ENCODE measurements at regions not wholly inside any gene's neighbourhood (a gene's known extent, or its start where the extent isn't known, plus 50 kb on each side); places are given as distances from the start of the nearest gene placed in this dataset.

DNA sequence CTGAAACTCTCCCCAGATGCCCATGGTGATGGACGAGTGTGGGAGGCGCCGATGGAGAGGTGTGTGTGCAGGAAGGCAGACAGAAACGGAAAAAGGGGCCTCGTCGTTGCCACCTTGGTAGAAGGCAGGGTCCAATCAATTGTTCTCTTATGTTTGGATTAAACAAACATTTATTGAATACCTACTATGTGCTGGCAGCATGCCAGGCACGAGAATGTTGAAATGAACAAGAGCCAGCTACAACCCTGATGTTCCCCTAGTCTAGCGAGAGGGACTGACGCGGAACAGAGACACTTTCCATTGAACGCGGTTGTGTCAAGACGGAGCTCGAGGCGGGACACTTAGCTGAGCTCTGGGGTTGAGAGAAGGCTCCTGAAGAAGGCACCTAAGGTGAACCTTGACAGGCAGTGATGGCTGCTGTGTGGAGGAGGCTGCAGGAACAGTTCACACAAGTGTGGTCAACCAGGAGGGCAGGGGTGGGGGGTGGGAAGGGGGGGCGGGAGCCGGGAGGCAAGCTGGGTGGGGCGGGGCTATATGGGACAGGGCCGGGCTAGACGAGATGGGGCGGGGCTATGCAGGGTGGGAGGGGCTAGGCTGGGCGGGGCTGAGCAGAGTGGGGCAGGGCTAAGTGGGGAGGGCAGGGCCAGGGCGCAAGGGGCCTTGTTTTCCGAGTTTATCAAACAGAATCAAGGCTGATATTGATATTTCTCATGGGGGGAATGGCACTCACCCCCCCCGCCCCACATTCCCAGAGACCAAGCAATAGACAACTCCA, 181.0 kb downstream of the GATA3 start:
- TF ChIP-seq ZBTB7A (IDR thresholded peaks at IDR 0.05; ENCODE audit: low read depth) (no peak), EGR1 (IDR thresholded peaks at IDR 0.05) (no peak), TAF1 (IDR thresholded peaks at IDR 0.05; ENCODE audit: low read depth) (no peak), CREB1 (IDR thresholded peaks at IDR 0.05; ENCODE audit: low read depth) (no peak), CEBPB (IDR thresholded peaks at IDR 0.05) (no peak), TCF12 (IDR thresholded peaks at IDR 0.05; ENCODE audit: low read depth) (no peak), EP300 (IDR thresholded peaks at IDR 0.05; ENCODE audit: borderline replicate concordance) (no peak), MAX (IDR thresholded peaks at IDR 0.05) (no peak), FOXM1 (IDR thresholded peaks at IDR 0.05; ENCODE audit: borderline replicate concordance, low read depth) (no peak), RAD21 (IDR thresholded peaks at IDR 0.05; ENCODE audit: low read depth) (no peak), TEAD4 (IDR thresholded peaks at IDR 0.05) (no peak), REST (IDR thresholded peaks at IDR 0.05; ENCODE audit: low read depth) (no peak), YY1 (IDR thresholded peaks at IDR 0.05; ENCODE audit: low read depth) (no peak), NFIC (IDR thresholded peaks at IDR 0.05) (no peak; the same call in 1 of the 2 replicates)
- TF ChIP-seq, protein P1, sequence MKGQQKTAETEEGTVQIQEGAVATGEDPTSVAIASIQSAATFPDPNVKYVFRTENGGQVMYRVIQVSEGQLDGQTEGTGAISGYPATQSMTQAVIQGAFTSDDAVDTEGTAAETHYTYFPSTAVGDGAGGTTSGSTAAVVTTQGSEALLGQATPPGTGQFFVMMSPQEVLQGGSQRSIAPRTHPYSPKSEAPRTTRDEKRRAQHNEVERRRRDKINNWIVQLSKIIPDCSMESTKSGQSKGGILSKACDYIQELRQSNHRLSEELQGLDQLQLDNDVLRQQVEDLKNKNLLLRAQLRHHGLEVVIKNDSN (IDR thresholded peaks at IDR 0.05), result no peak

- TF ChIP-seq RAD21 (IDR thresholded peaks at IDR 0.05; ENCODE audit: low read depth), result no peak
- no peak for TF ChIP-seq YY1 (IDR thresholded peaks at IDR 0.05; ENCODE audit: low read depth)
- TF ChIP-seq CREB1 (IDR thresholded peaks at IDR 0.05; ENCODE audit: low read depth), result no peak
- TF ChIP-seq, protein P1 (IDR thresholded peaks at IDR 0.05), result no peak
- no peak for TF ChIP-seq REST (IDR thresholded peaks at IDR 0.05; ENCODE audit: low read depth)
- TF ChIP-seq CEBPB (IDR thresholded peaks at IDR 0.05), result no peak
- TF ChIP-seq ZBTB7A (IDR thresholded peaks at IDR 0.05; ENCODE audit: low read depth), result no peak
- no peak for TF ChIP-seq FOXM1 (IDR thresholded peaks at IDR 0.05; ENCODE audit: borderline replicate concordance, low read depth)
- TF ChIP-seq EP300 (IDR thresholded peaks at IDR 0.05; ENCODE audit: borderline replicate concordance), result no peak
- no peak for TF ChIP-seq EGR1 (IDR thresholded peaks at IDR 0.05)
- no peak for TF ChIP-seq TCF12 (IDR thresholded peaks at IDR 0.05; ENCODE audit: low read depth)
- TF ChIP-seq TEAD4 (IDR thresholded peaks at IDR 0.05), result no peak
- TF ChIP-seq TAF1 (IDR thresholded peaks at IDR 0.05; ENCODE audit: low read depth), result no peak
- no peak for TF ChIP-seq NFIC (IDR thresholded peaks at IDR 0.05)
- TF ChIP-seq MAX (IDR thresholded peaks at IDR 0.05), result no peak
Measured at GRCh38 chr10:8238986-8239385, 184.5 kb downstream of the GATA3 start.

DNA sequence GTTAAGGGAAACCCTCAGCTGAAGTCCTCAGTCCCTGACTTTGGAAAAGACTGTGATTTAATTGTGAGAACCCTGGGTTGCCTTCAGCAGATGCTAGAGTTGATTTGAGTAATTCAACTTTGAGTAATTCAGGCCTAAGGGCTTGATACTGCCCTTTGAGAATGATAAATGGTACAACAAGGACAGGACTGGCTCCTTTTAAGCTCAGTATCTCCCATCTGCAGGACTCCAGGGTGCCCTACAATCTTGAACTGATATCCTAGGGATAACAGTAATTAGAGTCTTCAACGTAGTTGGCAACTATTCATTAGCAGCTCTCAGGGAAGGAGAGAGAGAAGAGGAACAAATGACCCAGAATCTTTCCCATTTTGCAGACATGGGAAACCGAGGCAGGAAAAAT, 186.4 kb downstream of the GATA3 start:
- TF ChIP-seq CREB1 (IDR thresholded peaks at IDR 0.05; ENCODE audit: low read depth) (no peak), EP300 (IDR thresholded peaks at IDR 0.05; ENCODE audit: borderline replicate concordance) (no peak)

DNA sequence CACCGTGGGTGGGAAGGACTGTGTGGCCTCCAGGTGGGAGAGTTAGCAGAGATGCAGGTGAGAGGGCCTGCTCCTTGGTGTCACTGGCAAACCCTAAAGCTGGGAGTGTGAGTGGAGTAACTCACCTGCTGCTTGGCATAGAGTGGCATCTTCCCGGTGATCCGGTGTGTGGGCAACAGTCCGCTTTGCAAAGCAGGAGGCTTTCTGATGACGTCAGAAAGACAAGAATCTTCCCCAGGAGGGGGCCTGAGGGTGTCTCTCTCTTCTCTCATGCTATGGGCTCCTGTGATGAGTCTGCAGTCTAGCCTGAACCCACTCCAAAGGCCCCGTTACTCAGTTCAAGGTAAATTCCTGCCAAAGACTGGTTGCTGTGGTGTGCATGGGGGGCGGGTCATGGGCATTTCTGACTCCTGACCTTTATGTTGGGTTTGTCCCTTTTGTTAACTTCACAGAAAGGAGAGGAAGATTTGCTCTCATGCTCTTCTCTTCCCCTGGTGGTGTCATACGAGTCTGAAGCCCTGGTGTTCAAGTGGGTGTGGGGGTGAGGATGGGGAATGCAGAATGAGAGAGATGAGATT, 187.9 kb downstream of the GATA3 start:
- TF ChIP-seq CREB1 (IDR thresholded peaks at IDR 0.05; ENCODE audit: low read depth) (no peak), CEBPB (IDR thresholded peaks at IDR 0.05) (no peak), REST (IDR thresholded peaks at IDR 0.05; ENCODE audit: low read depth) (no peak), MAX (IDR thresholded peaks at IDR 0.05) (no peak), NFIC (IDR thresholded peaks at IDR 0.05) (no peak), EP300 (IDR thresholded peaks at IDR 0.05; ENCODE audit: borderline replicate concordance) (no peak), TCF12 (IDR thresholded peaks at IDR 0.05; ENCODE audit: low read depth) (no peak), EGR1 (IDR thresholded peaks at IDR 0.05) (no peak), TEAD4 (IDR thresholded peaks at IDR 0.05) (no peak), RAD21 (IDR thresholded peaks at IDR 0.05; ENCODE audit: low read depth) (no peak), YY1 (IDR thresholded peaks at IDR 0.05; ENCODE audit: low read depth) (no peak), FOXM1 (IDR thresholded peaks at IDR 0.05; ENCODE audit: borderline replicate concordance, low read depth) (no peak), ZBTB7A (IDR thresholded peaks at IDR 0.05; ENCODE audit: low read depth) (no peak), TAF1 (IDR thresholded peaks at IDR 0.05; ENCODE audit: low read depth) (no peak)
- TF ChIP-seq, protein P1 (IDR thresholded peaks at IDR 0.05), result no peak
